Ascending aorta (tissue), 2 donors: ENCODE measurements at regions not wholly inside any gene's neighbourhood (a gene's known extent, or its start where the extent isn't known, plus 50 kb on each side); places are given as distances from the start of the nearest gene placed in this dataset.

Experiments used
- DNase-seq, 2 donors: peaks; one replicate each; pipeline ENCODE4 v3.0.0-alpha.2; 2019; ENCODE audit warnings: low spot score in 2 of 2
- H3K27ac ChIP-seq, 2 donors: fragments of 200-600 bp; sonication (generic); one replicate each; pipeline ENCODE4 v1.5.1; 2016 to 2017; ENCODE audit warnings: mild to moderate bottlenecking in 1 of 2
- H3K27me3 ChIP-seq: fragments of 200-600 bp; sonication (generic); one replicate; pipeline ENCODE4 v1.5.1; 2017
- H3K36me3 ChIP-seq, 2 donors: fragments of 200-600 bp; sonication (generic); one replicate each; pipeline ENCODE4 v1.5.1; 2016
- H3K4me1 ChIP-seq, 2 donors: fragments of 200-600 bp; sonication (generic); one replicate each; pipeline ENCODE4 v1.5.1; 2016 to 2017; ENCODE audit warnings: mild to moderate bottlenecking in 1 of 2
- H3K4me3 ChIP-seq, 2 donors: fragments of 200-600 bp; sonication (generic); one replicate each; pipeline ENCODE4 v1.5.1; 2016 to 2017; ENCODE audit warnings: mild to moderate bottlenecking in 1 of 2
- H3K9me3 ChIP-seq, 2 donors: fragments of 200-600 bp; sonication (generic); one replicate each; pipeline ENCODE4 v1.5.1; 2016
- CTCF ChIP-seq, 3 experiments: fragments of 200-600 bp in 2 of 3; fragments of 450-650 bp in 1 of 3; sonication (generic) in 2 of 3; IDR thresholded peaks; one replicate each; pipeline ENCODE4 v1.5.1; 2016 to 2019; ENCODE audit warnings: antibody characterized with exemption in 3 of 3, mild to moderate bottlenecking in 1 of 3, moderate library complexity in 1 of 3
- intact Hi-C: fragments of 100-400 bp; cut with DNase I; formaldehyde crosslinking; loops from one replicate; pipeline ENCODE4 v1.15.1; 2023

GRCh38 chr11:70519117-70519516, 120.8 kb downstream of the CTTN start:
- no peaks in the 10 kb centered on the region for H3K27me3 ChIP-seq
- H3K4me1 ChIP-seq = no peaks in the 10 kb centered on the region
- no peak overlapping the region for H3K27ac ChIP-seq
- TF ChIP-seq CTCF (IDR thresholded peaks at IDR 0.05) = no peak
- no peaks in the 10 kb centered on the region for H3K36me3 ChIP-seq
- no peak for DNase-seq
- no peaks in the 10 kb centered on the region for H3K9me3 ChIP-seq
- no peak overlapping the region for H3K4me3 ChIP-seq
- intact Hi-C loops = no loop called here

- Histone ChIP-seq H3K9me3 (no peaks in the 10 kb centered on the region), H3K27me3 (no peaks in the 10 kb centered on the region), H3K4me1 (no peaks in the 10 kb centered on the region), H3K36me3 (no peaks in the 10 kb centered on the region), H3K4me3 (no peak overlapping the region), H3K27ac (no peak overlapping the region)
- DNase-seq = no peak
- no peak for TF ChIP-seq CTCF (IDR thresholded peaks at IDR 0.05)
- intact Hi-C loops = no loop called here
Measured at GRCh38 chr11:70521475-70522308, 123.4 kb downstream of the CTTN start.

DNA sequence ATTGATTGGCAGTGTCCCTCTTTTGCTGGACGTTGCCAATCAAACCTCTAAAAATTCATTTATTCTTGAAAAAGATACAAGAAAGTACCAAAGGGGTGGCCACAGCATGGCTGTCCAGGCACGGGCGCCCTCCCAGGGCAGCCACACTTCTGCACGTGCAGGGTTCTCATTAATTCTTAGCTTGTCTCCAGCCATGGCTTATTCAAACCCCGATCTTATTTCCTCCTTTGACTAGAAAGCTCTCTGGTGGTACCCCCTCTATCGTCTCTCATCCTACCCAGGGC, 123.9 kb downstream of the CTTN start:
- H3K27me3 ChIP-seq = no peaks in the 10 kb centered on the region
- no peaks in the 10 kb centered on the region for H3K9me3 ChIP-seq
- intact Hi-C loops = no loop called here
- H3K4me1 ChIP-seq = no peaks in the 10 kb centered on the region
- no peak overlapping the region for H3K27ac ChIP-seq
- no peak for DNase-seq
- no peaks in the 10 kb centered on the region for H3K36me3 ChIP-seq
- no peak overlapping the region for H3K4me3 ChIP-seq
- no peak for TF ChIP-seq CTCF (IDR thresholded peaks at IDR 0.05)

GRCh38 chr11:70522593-70523311, 124.4 kb downstream of the CTTN start:
- TF ChIP-seq CTCF (IDR thresholded peaks at IDR 0.05) = no peak
- intact Hi-C loops = no loop called here
- Histone ChIP-seq H3K9me3 (no peaks in the 10 kb centered on the region), H3K36me3 (no peaks in the 10 kb centered on the region), H3K4me3 (no peak overlapping the region), H3K27me3 (no peaks in the 10 kb centered on the region), H3K27ac (no peak overlapping the region), H3K4me1 (no peaks in the 10 kb centered on the region)
- DNase-seq = no peak

- H3K27me3 ChIP-seq = no peaks in the 10 kb centered on the region
- no peaks in the 10 kb centered on the region for H3K36me3 ChIP-seq
- no peaks in the 10 kb centered on the region for H3K9me3 ChIP-seq
- intact Hi-C loops = no loop called here
- no peak overlapping the region for H3K27ac ChIP-seq
- DNase-seq = no peak
- no peak for TF ChIP-seq CTCF (IDR thresholded peaks at IDR 0.05)
- no peak overlapping the region for H3K4me3 ChIP-seq
- H3K4me1 ChIP-seq = no peaks in the 10 kb centered on the region
Measured at GRCh38 chr11:70523384-70524095, 125.2 kb downstream of the CTTN start.
